AG08395 (cell line): ENCODE measurements at regions not wholly inside any gene's neighbourhood (a gene's known extent, or its start where the extent isn't known, plus 50 kb on each side); places are given as distances from the start of the nearest gene placed in this dataset.

Source experiments
- DNase-seq: peaks from one replicate; pipeline ENCODE4 v3.0.0; 2012; ENCODE audit warnings: mixed read lengths, low spot score

DNA sequence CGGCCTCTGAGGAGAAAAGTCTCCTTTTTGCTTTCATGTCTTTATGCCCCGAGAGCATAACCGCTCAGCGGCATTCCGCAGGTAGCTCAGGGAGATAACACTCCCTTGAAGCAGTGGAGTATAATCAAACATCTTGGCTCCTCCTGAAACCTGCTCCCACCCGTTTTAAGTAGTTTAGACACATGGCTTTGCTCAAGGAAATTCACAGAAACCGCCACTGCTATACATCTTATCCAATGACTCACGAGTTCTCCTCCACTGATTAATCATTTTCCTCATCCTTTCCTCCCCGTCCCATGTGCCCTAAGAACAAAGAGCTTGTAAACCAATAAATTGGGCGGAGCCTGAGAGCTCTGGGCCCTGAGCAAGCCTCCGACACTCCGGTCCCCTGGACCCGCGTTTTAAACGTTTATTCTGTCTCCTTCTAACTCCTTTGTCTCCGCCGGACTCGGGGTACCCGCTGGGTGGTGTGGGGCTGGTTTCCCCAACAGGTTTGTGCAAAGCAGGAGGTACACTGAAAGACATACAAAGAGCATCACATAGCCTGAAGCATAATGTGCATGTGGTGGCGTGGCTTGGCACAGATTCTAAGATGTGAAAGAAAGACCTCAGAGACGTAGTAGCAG lies 401.2 kb downstream of the TLL1 start:
- no peak for DNase-seq

- no peak for DNase-seq
These were observed 401.7 kb downstream of the TLL1 start for GRCh38 chr4:166274775-166275174.

GRCh38 chr4:166277401-166277800 lies 404.4 kb downstream of the TLL1 start:
- no peak for DNase-seq

DNA sequence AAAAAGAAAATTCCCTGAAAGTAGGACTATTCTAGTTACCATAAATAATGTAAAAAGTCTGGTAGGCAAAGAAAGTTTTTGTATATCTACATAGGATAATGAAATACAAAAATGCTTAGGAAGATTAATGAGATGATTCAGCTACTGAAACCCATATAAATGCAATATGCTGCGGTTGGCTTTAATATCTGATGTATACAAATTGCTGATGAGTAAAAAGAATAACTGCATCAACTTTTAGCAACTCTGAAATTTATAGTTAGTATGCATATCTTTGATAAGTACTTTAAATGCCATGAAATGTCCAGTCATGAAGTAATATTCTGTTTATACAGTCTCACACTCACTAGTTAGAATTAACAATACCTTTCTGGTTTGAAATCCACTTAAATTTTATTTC lies 404.8 kb downstream of the TLL1 start:
- no peak for DNase-seq

DNA sequence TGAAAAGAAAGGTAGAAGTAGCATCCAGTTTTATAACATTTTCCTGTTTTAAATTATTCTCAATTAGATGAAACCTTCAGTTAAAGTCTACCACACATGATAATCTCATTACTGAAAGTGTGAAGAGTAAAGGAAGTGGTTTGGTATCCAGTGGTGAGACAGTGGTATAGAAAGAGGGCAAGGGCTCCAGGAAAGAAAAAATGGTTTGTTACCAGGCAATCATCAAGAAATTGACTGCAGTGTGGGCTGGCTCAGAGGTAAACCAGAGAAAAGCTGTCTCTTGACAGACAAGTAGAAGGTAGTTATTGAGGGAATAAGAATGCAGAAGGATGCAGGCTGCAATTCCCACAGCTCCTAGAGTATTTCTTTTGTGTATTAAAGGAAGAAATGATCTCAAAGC lies 406.2 kb downstream of the TLL1 start:
- no peak for DNase-seq

- no peak for DNase-seq
These were observed 407.6 kb downstream of the TLL1 start for GRCh38 chr4:166280642-166281041.

- DNase-seq = no peak
These were observed 409.2 kb downstream of the TLL1 start for GRCh38 chr4:166282081-166282770.

DNA sequence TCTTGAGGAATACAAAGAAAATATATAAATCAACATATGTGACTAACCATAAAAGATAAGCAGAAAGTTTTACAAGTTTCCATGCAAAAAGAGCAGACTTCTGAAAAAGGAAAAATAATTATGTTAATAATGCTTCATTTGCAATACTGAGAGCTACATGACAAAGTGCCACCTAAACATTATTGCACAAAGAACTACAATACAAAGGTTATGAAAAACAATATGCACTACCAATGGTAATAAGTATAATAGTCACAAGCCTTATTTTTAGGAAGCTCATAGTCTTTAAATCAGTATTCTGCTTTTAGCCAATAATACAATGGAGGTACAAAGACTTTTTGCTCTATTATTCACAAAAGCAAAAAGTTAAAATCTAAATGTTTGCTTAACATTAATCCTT lies 411.2 kb downstream of the TLL1 start:
- no peak for DNase-seq

GRCh38 chr4:166290426-166290825 lies 417.4 kb downstream of the TLL1 start:
- no peak for DNase-seq

DNA sequence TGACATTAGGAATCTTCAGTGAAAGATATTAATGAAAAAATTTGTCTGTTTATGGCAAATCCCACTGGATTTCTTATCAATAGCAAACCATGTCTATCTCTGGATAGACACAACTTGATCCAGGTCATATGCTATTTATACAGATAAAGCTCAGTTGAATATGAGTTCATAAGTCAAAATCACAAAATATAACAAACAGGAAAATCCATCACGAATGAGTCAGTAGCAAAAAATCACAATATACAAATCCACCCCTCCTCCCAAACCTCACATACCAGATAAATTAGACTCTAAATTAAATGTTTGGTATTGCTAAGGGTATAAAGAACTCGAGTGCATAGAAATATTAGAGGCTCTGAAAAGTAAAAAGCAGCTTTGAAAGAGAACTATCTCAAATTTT lies 420.5 kb downstream of the TLL1 start:
- DNase-seq = no peak

DNA sequence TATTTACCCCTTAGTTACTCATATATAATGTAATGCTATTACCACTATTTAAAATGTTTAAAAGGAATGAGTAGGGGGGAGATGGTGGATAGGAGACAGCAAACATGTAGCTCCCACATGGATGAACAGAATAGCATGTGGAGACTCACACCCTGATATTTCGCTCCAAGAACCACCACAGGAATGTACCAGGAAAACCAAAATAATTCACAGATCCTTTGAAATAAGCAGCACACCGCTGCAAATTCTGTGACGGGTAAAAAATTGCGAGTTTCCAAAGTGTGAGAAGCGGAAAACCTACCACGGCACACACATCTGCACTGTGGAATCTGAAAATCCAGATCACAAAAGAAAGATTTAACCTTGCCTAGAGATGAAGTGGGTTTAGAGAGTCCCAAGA lies 428.2 kb downstream of the TLL1 start:
- DNase-seq = no peak

- DNase-seq = no peak
These were observed 435.6 kb downstream of the TLL1 start for GRCh38 chr4:166308647-166309046.

GRCh38 chr4:166309286-166309685 lies 436.2 kb downstream of the TLL1 start:
- no peak for DNase-seq

- DNase-seq = no peak
These were observed 438.1 kb downstream of the TLL1 start for GRCh38 chr4:166311169-166311568.

GRCh38 chr4:166312166-166312565 lies 439.1 kb downstream of the TLL1 start:
- no peak for DNase-seq

DNA sequence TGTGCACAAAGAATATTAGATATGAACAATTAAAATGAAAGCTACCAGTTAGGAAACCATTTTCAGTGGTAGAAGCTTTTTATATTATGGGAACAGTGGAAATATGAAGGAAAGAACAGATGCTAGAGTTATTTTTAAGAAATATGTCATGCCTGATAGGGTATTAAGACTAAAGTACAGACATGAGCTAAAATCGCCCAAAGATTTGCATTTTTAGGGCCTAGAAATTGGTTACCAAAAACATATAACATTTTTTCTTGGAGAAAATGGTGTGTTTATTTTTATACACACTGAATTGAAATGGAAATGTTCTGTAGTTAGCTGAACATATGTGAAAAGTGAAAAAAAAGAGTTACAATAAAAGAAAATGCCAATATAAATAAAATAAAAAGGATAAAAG lies 441.9 kb downstream of the TLL1 start:
- DNase-seq = no peak

DNA sequence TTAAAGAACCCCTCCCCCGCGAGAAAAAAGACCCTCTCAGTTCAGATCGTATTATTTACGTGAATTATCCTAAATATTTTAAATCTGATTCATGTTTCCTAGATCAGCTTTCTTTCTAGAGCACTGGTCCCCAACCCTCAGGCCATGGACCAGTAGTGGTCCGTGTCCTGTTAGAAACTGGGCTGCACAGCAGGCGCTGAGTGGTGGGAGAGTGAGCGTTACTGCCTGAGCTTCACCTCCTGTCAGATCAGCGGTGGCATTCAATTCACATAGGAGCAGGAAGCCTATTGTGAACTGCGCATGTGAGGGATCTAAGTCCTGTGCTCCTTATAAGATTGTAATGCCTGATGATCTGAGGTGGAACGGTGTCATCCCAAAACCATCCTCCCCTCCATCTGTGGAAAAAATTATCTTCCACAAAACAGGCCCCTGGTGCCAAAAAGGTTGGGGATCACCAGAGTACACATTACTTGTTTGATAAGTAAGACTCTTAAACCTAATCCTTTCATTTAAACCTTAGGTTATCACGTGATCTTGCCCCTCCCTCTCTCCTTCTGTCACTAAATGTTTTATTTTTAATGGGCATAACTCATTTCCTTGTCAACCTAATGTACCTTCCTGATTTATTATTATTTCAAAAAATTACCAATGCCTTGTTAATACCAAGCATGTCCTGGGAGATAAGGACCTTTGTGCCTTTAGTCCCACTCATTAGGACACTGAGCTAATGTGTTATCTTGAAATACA lies 442.9 kb downstream of the TLL1 start:
- DNase-seq = no peak

DNA sequence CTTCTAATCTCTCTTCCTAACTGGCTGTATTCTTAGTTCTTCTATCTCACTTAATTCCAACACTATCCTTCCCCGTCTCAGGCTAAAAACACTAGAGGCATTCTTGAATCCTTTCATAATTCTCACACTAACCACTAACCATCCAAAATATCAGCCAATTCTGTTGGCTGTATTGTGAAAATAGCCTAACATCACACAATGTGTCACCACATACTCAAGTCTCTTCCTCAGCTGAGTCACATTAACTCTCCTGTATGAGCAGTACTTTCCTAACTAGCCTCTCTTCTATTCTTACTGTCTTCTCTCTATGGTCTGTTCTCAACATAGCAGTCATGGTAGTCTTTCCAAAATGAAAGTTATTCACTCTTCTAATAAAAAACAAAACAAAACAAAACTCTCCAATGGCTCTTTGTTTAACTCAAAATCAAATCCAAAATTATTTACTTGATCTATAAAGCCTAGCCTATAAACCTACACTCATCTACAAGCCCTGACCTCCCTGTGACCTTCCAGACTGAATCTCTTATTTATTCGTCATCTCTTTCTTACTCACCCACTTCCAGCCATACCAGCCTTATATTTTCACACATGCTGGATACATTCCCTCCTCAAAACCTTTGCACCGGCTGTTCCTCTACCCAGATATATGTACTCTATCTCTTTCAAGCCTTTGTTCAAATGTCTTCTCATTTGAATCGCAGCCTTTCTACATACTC lies 445.9 kb downstream of the TLL1 start:
- DNase-seq = no peak

GRCh38 chr4:166323250-166323649 lies 450.2 kb downstream of the TLL1 start:
- DNase-seq = no peak

DNA sequence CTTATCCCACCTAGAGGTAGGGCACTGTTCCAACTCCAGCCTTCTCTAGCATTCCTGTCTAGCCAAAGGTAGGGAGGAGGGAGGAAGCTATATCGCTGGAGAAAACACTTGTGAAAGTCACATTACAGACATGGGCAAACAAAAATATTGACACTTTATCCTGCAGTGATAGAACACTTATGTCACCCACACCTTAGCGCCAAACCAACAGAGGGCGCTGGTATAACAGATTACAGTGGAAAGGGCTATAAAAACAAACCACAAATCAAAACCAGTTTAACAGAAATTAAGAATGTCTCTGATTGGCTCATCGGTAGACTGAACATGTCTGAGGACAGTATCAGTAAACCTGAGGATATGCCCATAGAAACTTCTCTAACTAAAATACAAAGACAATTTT lies 451.3 kb downstream of the TLL1 start:
- no peak for DNase-seq

DNA sequence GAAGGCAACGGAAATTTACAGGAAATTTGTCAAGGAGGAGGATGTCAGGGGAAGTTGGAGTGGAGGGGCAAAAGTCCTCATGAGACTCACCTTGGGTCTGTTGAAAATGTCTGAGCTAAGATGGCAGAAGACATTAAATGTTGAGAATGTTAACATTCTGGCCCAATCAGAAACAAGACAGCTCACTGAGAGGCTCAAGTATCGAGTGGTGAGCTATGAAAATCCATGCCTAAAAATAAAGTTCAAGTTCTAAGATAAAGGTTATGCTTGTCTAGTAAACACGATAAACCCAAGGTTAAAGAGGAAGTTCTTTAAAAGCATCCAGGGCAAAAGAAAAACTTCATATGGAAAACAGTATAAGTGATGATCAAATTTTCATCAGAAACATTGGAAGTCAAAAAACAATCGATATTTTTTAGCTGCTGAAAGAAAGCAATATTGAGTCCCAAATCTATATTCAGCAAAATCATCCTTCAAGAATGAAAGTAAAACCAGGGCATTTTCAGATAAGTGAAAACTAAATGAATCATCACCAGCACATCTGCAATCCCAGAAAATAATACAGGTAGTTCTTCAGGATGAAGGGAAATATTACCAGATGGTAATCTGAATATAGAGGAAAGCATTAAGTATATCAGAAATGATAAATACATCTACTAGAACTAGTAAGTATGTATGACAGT lies 462.4 kb downstream of the TLL1 start:
- no peak for DNase-seq

DNA sequence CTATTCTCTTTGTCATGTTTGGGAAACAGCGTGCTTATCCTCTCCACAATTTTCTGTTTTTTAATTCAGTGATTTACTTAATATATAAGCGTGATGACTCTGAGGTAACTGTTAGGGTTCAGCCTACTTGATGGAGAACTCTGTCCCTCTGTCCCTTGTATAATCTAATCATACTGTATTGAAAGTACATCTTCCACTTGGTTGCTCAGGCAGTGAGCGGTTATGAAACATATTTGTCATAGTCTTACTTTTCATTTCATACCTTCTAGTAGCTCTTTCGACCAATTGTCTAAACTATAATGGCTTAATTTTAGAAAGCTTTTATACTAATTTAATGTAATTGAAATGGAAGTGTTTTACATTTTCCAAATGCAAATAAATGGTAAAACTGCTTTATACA lies 469.0 kb downstream of the TLL1 start:
- DNase-seq = no peak
